GM23338 (cell line): ENCODE measurements at regions not wholly inside any gene's neighbourhood (a gene's known extent, or its start where the extent isn't known, plus 50 kb on each side); places are given as distances from the start of the nearest gene placed in this dataset.

Experiments used
- ATAC-seq: fragments of 200-7000 bp; cut with Tn5 transposase; 3 replicates; pipeline ENCODE4 v1.9.1; 2020
- DNase-seq: peaks from one replicate; pipeline ENCODE4 v3.0.0-alpha.2; 2015; ENCODE audit warnings: low spot score
- H2AFZ ChIP-seq: fragments of 200-600 bp; sonication (generic); 2 replicates; pipeline ENCODE4 v1.8.0; 2016; ENCODE audit warnings: antibody characterized with exemption, mild to moderate bottlenecking, moderate library complexity
- H3F3A ChIP-seq: fragments of 200-600 bp; sonication (generic); replicated peaks from 2 replicates; pipeline ENCODE4 v1.8.0; 2017; ENCODE audit warnings: antibody characterized with exemption, mixed run types, low read depth
- H3K27ac ChIP-seq: fragments of 200-600 bp; sonication (generic); 2 replicates; pipeline ENCODE4 v1.6.1; 2016; ENCODE audit warnings: low read depth
- H3K27me3 ChIP-seq: fragments of 200-600 bp; sonication (generic); 2 replicates; pipeline ENCODE4 v1.8.0; 2016; ENCODE audit warnings: mild to moderate bottlenecking, mixed run types, moderate library complexity; ENCODE audit not compliant: insufficient read depth
- H3K36me3 ChIP-seq: fragments of 200-600 bp; sonication (generic); 2 replicates; pipeline ENCODE4 v1.8.0; 2016; ENCODE audit warnings: mild to moderate bottlenecking; ENCODE audit not compliant: insufficient read depth
- H3K4me1 ChIP-seq: fragments of 200-600 bp; sonication (generic); 2 replicates; pipeline ENCODE4 v1.8.0; 2016; ENCODE audit warnings: mild to moderate bottlenecking, moderate library complexity; ENCODE audit not compliant: insufficient read depth
- H3K4me2 ChIP-seq: fragments of 200-600 bp; sonication (generic); 2 replicates; pipeline ENCODE4 v1.7.1; 2017; ENCODE audit warnings: mixed run types
- H3K4me3 ChIP-seq: fragments of 200-600 bp; sonication (generic); 2 replicates; pipeline ENCODE4 v1.6.1; 2016; ENCODE audit warnings: mixed run types
- H3K79me2 ChIP-seq: fragments of 200-600 bp; sonication (generic); replicated peaks from 2 replicates; pipeline ENCODE4 v1.8.0; 2017; ENCODE audit warnings: mild to moderate bottlenecking; ENCODE audit not compliant: insufficient read depth
- H3K9me2 ChIP-seq: fragments of 200-600 bp; sonication (generic); 2 replicates; pipeline ENCODE4 v1.8.0; 2017; ENCODE audit not compliant: insufficient read depth
- H4K20me1 ChIP-seq: fragments of 200-600 bp; sonication (generic); replicated peaks from 2 replicates; pipeline ENCODE4 v1.8.0; 2017; ENCODE audit warnings: mild to moderate bottlenecking; ENCODE audit not compliant: insufficient read depth
- H3K27ac Mint-ChIP-seq: 2 replicates; pipeline ENCODE4 v1.8.0; 2020; ENCODE audit warnings: inconsistent platforms, mild to moderate bottlenecking, moderate library complexity, mixed read lengths
- H3K27me3 Mint-ChIP-seq: 3 replicates; pipeline ENCODE4 v1.8.0; 2022; ENCODE audit warnings: low read depth, mild to moderate bottlenecking, moderate library complexity, mixed read lengths, inconsistent platforms; ENCODE audit not compliant: insufficient read depth, poor library complexity
- H3K36me3 Mint-ChIP-seq: 3 replicates; pipeline ENCODE4 v1.8.0; 2021; ENCODE audit warnings: low read depth, mild to moderate bottlenecking, inconsistent platforms, moderate library complexity, mixed read lengths
- H3K4me1 Mint-ChIP-seq: 3 replicates; pipeline ENCODE4 v1.8.0; 2020; ENCODE audit warnings: mild to moderate bottlenecking, inconsistent platforms, mixed read lengths
- H3K4me3 Mint-ChIP-seq: 3 replicates; pipeline ENCODE4 v1.8.0; 2021; ENCODE audit warnings: moderate library complexity, mild to moderate bottlenecking, inconsistent platforms, mixed read lengths
- H3K9me3 Mint-ChIP-seq: 3 replicates; pipeline ENCODE4 v1.8.0; 2020; ENCODE audit warnings: moderate library complexity, mild to moderate bottlenecking, inconsistent platforms, mixed read lengths
- CREB1 ChIP-seq: fragments of 250-450 bp; sonication (Bioruptor Pico); IDR thresholded peaks from 2 replicates; pipeline ENCODE4 v1.5.0; 2020; ENCODE audit warnings: low read depth, mild to moderate bottlenecking, moderate library complexity
- EZH2 ChIP-seq: fragments of 200-600 bp; sonication (generic); IDR thresholded peaks from one replicate; pipeline ENCODE4 v1.8.0; 2017; ENCODE audit warnings: antibody characterized with exemption, mild to moderate bottlenecking, low read depth; ENCODE audit not compliant: unreplicated experiment
- EZH2phosphoT487 ChIP-seq: fragments of 200-600 bp; sonication (generic); IDR thresholded peaks from one replicate; pipeline ENCODE4 v1.8.1; 2018; ENCODE audit warnings: antibody characterized with exemption; ENCODE audit not compliant: unreplicated experiment
- NANOG ChIP-seq: IDR thresholded peaks from 2 replicates; pipeline ENCODE4 v1.6.1; 2016; ENCODE audit warnings: antibody characterized with exemption, borderline replicate concordance
- POLR2AphosphoS5 ChIP-seq: IDR thresholded peaks from 2 replicates; pipeline ENCODE4 v1.6.1; 2016; ENCODE audit warnings: antibody characterized with exemption, low read depth
- STAT1 ChIP-seq: IDR thresholded peaks from one replicate; pipeline ENCODE4 v1.6.1; 2016; ENCODE audit warnings: antibody characterized with exemption; ENCODE audit not compliant: unreplicated experiment
- ZNF114 ChIP-seq: fragments of 250-450 bp; sonication (Bioruptor Pico); IDR thresholded peaks from 2 replicates; pipeline ENCODE4 v1.5.0; 2020; ENCODE audit warnings: mild to moderate bottlenecking, moderate library complexity
- ZNF331 ChIP-seq: fragments of 250-450 bp; sonication (Bioruptor Pico); IDR thresholded peaks from 2 replicates; pipeline ENCODE4 v1.5.0; 2020; ENCODE audit warnings: low read depth, mild to moderate bottlenecking, moderate library complexity
- TF ChIP-seq, protein P1 (sequence below): IDR thresholded peaks from one replicate; pipeline ENCODE4 v1.6.1; 2018; ENCODE audit warnings: antibody characterized with exemption; ENCODE audit not compliant: unreplicated experiment
- TF ChIP-seq, protein P2 (sequence below): IDR thresholded peaks from 2 replicates; pipeline ENCODE4 v1.6.1; 2016; ENCODE audit warnings: antibody characterized with exemption
- TF ChIP-seq, protein P3 (sequence below), 2 experiments: fragments of 200-600 bp in 1 of 2; sonication (generic) in 1 of 2; conservative IDR thresholded peaks; 2 replicates each; pipeline versions ENCODE4 v1.5.1 to v1.6.1; 2016 to 2017; ENCODE audit warnings: antibody characterized with exemption in 2 of 2, low read depth in 2 of 2, mild to moderate bottlenecking in 2 of 2, moderate library complexity in 1 of 2

DNA sequence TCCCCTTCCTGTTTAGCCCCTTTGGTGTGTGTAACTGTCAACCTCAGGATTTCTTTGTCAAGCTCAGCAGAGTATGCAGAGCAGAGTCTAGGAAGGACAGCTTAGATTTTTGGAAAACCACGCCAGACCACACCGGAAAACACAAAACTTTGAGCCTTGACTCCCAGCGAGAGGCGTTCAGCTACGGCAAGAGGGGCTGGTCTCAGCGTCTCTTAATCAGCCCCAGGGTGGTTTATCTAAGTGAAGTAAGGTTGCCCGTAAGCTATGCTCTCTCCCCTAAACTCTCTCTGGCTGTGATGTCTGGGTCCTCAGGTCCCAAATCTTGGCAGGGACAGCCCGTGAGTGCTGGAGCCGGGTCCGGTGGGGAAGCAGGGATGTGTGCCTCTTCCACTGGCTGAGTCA, 230.9 kb downstream of the KLF6 start:
- no peaks in the 10 kb centered on the region for H3K36me3 Mint-ChIP-seq
- no peaks in the 10 kb centered on the region for H3K9me3 Mint-ChIP-seq
- Histone ChIP-seq H3F3A (no peaks in the 10 kb centered on the region), H3K4me2 (no peak overlapping the region), H3K4me3 (no peak overlapping the region), H3K27me3 (no peaks in the 10 kb centered on the region), H3K27ac (no peak overlapping the region), H4K20me1 (no peaks in the 10 kb centered on the region), H3K36me3 (no peaks in the 10 kb centered on the region), H2AFZ (peak overlapping the region; percentile 74; the same call in 1 of the 2 replicates), H3K79me2 (no peaks in the 10 kb centered on the region), H3K9me2 (no peaks in the 10 kb centered on the region), H3K4me1 (no peaks in the 10 kb centered on the region)
- H3K4me1 Mint-ChIP-seq = no peaks in the 10 kb centered on the region
- DNase-seq (no peak), ATAC-seq (no peak)
- no peaks in the 10 kb centered on the region for H3K27me3 Mint-ChIP-seq
- peak overlapping the region; percentile 87; the same call in 1 of the 2 replicates for H3K27ac Mint-ChIP-seq
- TF ChIP-seq ZNF114 (CRISPR knock-in tag) (no peak), POLR2AphosphoS5 (no peak), NANOG (no peak), STAT1 (no peak), CREB1 (no peak), ZNF331 (CRISPR knock-in tag) (no peak), EZH2 (no peak)
- TF ChIP-seq, protein P1, sequence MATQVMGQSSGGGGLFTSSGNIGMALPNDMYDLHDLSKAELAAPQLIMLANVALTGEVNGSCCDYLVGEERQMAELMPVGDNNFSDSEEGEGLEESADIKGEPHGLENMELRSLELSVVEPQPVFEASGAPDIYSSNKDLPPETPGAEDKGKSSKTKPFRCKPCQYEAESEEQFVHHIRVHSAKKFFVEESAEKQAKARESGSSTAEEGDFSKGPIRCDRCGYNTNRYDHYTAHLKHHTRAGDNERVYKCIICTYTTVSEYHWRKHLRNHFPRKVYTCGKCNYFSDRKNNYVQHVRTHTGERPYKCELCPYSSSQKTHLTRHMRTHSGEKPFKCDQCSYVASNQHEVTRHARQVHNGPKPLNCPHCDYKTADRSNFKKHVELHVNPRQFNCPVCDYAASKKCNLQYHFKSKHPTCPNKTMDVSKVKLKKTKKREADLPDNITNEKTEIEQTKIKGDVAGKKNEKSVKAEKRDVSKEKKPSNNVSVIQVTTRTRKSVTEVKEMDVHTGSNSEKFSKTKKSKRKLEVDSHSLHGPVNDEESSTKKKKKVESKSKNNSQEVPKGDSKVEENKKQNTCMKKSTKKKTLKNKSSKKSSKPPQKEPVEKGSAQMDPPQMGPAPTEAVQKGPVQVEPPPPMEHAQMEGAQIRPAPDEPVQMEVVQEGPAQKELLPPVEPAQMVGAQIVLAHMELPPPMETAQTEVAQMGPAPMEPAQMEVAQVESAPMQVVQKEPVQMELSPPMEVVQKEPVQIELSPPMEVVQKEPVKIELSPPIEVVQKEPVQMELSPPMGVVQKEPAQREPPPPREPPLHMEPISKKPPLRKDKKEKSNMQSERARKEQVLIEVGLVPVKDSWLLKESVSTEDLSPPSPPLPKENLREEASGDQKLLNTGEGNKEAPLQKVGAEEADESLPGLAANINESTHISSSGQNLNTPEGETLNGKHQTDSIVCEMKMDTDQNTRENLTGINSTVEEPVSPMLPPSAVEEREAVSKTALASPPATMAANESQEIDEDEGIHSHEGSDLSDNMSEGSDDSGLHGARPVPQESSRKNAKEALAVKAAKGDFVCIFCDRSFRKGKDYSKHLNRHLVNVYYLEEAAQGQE = no peak
- TF ChIP-seq, protein P2, sequence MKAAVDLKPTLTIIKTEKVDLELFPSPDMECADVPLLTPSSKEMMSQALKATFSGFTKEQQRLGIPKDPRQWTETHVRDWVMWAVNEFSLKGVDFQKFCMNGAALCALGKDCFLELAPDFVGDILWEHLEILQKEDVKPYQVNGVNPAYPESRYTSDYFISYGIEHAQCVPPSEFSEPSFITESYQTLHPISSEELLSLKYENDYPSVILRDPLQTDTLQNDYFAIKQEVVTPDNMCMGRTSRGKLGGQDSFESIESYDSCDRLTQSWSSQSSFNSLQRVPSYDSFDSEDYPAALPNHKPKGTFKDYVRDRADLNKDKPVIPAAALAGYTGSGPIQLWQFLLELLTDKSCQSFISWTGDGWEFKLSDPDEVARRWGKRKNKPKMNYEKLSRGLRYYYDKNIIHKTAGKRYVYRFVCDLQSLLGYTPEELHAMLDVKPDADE = no peak
- TF ChIP-seq, protein P3, sequence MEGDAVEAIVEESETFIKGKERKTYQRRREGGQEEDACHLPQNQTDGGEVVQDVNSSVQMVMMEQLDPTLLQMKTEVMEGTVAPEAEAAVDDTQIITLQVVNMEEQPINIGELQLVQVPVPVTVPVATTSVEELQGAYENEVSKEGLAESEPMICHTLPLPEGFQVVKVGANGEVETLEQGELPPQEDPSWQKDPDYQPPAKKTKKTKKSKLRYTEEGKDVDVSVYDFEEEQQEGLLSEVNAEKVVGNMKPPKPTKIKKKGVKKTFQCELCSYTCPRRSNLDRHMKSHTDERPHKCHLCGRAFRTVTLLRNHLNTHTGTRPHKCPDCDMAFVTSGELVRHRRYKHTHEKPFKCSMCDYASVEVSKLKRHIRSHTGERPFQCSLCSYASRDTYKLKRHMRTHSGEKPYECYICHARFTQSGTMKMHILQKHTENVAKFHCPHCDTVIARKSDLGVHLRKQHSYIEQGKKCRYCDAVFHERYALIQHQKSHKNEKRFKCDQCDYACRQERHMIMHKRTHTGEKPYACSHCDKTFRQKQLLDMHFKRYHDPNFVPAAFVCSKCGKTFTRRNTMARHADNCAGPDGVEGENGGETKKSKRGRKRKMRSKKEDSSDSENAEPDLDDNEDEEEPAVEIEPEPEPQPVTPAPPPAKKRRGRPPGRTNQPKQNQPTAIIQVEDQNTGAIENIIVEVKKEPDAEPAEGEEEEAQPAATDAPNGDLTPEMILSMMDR (conservative IDR thresholded peaks at IDR 0.05; ENCODE audit: low read depth in 2 of 2) = no peak
- no peak overlapping the region for H3K4me3 Mint-ChIP-seq

DNA sequence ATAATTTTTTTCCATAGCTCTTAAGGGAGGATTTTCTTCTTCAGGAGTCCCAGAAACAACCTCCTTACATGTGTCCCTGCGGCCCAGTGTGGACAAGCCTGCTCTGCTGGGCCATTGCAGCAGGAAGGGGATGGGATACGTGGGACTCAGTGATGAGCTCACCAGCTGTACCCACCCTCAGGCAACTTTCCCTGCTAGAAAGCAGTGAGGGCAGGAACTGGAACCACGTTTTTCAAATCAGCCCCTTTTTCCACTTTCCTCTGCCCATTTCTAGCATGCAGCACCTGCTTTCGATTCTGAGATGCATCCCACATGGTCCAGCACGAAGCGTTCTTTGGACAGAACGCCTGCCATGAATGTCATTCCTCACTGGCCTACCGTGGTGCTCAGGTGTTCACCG, 232.7 kb downstream of the KLF6 start:
- Histone ChIP-seq H3K27me3 (no peaks in the 10 kb centered on the region), H3K79me2 (no peaks in the 10 kb centered on the region), H3K4me1 (no peaks in the 10 kb centered on the region), H3K36me3 (no peaks in the 10 kb centered on the region), H3K9me2 (no peaks in the 10 kb centered on the region), H3K27ac (no peak overlapping the region), H3K4me2 (no peak overlapping the region), H4K20me1 (no peaks in the 10 kb centered on the region), H2AFZ (0 out of 2 replicates have a peak overlapping the region, but pooled peaks have one; percentile 18), H3F3A (no peaks in the 10 kb centered on the region), H3K4me3 (no peak overlapping the region)
- Mint-ChIP-seq H3K27ac (no peak overlapping the region), H3K4me3 (no peak overlapping the region), H3K4me1 (no peaks in the 10 kb centered on the region), H3K27me3 (no peaks in the 10 kb centered on the region), H3K36me3 (0 out of 3 replicates have a peak, but pooled peaks cover 2% of the 10 kb centered on the region), H3K9me3 (peaks cover 8% of the 10 kb centered on the region; the same call in 2 of the 3 replicates)
- ATAC-seq = no peak
- no peak for DNase-seq
- no peak for TF ChIP-seq EZH2
- TF ChIP-seq EZH2phosphoT487 = no peak
- TF ChIP-seq, protein P3 (conservative IDR thresholded peaks at IDR 0.05; ENCODE audit: low read depth in 2 of 2) = no peak
- TF ChIP-seq ZNF114 (CRISPR knock-in tag) = no peak
- TF ChIP-seq POLR2AphosphoS5 = no peak
- TF ChIP-seq, protein P1 = no peak
